ENCODE measurements at regions not wholly inside any gene's neighbourhood (a gene's known extent, or its start where the extent isn't known, plus 50 kb on each side); places are given as distances from the start of the nearest gene placed in this dataset.

- intact Hi-C loops (cut with DNase I; ENCODE audit: low total_unique reads) = no loop called here
- no peak for DNase-seq (ENCODE audit: low spot score in 2 of 2)
- TF ChIP-seq POLR2A (IDR thresholded peaks at IDR 0.05) = no peak
- TF ChIP-seq, protein P1, sequence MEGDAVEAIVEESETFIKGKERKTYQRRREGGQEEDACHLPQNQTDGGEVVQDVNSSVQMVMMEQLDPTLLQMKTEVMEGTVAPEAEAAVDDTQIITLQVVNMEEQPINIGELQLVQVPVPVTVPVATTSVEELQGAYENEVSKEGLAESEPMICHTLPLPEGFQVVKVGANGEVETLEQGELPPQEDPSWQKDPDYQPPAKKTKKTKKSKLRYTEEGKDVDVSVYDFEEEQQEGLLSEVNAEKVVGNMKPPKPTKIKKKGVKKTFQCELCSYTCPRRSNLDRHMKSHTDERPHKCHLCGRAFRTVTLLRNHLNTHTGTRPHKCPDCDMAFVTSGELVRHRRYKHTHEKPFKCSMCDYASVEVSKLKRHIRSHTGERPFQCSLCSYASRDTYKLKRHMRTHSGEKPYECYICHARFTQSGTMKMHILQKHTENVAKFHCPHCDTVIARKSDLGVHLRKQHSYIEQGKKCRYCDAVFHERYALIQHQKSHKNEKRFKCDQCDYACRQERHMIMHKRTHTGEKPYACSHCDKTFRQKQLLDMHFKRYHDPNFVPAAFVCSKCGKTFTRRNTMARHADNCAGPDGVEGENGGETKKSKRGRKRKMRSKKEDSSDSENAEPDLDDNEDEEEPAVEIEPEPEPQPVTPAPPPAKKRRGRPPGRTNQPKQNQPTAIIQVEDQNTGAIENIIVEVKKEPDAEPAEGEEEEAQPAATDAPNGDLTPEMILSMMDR (IDR thresholded peaks at IDR 0.05) = no peak
- WGBS, 2 donors = 78 to 90% methylated on average over 4 of the region's 4 CpGs
- H3K4me3 ChIP-seq (ENCODE audit: low read depth, poor library complexity, severe bottlenecking) = no peak overlapping the region
These were observed 93.0 kb upstream of the EGFL6 start for GRCh38 chrX:13476384-13476783.

- intact Hi-C loops (cut with DNase I; ENCODE audit: low total_unique reads) = no loop called here
- no peak overlapping the region for H3K4me3 ChIP-seq (ENCODE audit: low read depth, poor library complexity, severe bottlenecking)
- WGBS, 2 donors = 72 to 75% methylated on average over 4 of the region's 4 CpGs
- TF ChIP-seq, protein P1 (IDR thresholded peaks at IDR 0.05) = no peak
- TF ChIP-seq POLR2A (IDR thresholded peaks at IDR 0.05) = no peak
- no peak for DNase-seq (ENCODE audit: low spot score in 2 of 2)
These were observed 95.3 kb upstream of the EGFL6 start for GRCh38 chrX:13474164-13474516.

- intact Hi-C loops (cut with DNase I; ENCODE audit: low total_unique reads) = no loop called here
- H3K4me3 ChIP-seq (ENCODE audit: low read depth, poor library complexity, severe bottlenecking) = no peak overlapping the region
- DNase-seq (ENCODE audit: low spot score in 2 of 2) = no peak
- 49 to 57% methylated on average over 9 of the region's 9 CpGs for WGBS, 2 donors
- TF ChIP-seq POLR2A (IDR thresholded peaks at IDR 0.05) = no peak
- TF ChIP-seq, protein P1 (IDR thresholded peaks at IDR 0.05) = no peak
These were observed 95.8 kb upstream of the EGFL6 start for GRCh38 chrX:13473442-13474163.

GRCh38 chrX:13472975-13473374, 96.4 kb upstream of the EGFL6 start:
- DNase-seq (ENCODE audit: low spot score in 2 of 2) = no peak
- no peak overlapping the region for H3K4me3 ChIP-seq (ENCODE audit: low read depth, poor library complexity, severe bottlenecking)
- intact Hi-C loops (cut with DNase I; ENCODE audit: low total_unique reads) = no loop called here
- WGBS, 2 donors = 62 to 82% methylated on average over 5 of the region's 5 CpGs
- TF ChIP-seq POLR2A (IDR thresholded peaks at IDR 0.05) = no peak
- TF ChIP-seq, protein P1 (IDR thresholded peaks at IDR 0.05) = no peak

DNA sequence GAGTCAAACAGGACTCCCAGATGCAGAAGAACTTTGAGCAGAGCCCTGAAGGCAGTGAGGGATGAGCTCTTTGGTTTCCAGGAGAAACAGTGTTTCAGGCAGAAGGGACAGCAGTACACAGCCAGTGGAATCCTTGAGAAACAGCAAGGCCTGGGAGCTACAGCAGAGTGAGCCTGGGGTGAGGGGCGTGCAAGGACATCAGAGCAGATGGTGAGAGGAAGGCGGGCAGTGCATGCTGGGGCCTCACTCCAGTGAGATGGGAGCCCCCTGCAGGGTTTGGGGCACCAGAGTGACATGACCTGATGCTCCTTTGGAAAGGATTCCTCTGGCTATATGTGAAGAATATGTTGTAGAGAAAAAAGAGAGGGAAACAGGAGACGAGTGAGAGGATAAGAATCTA, 98.1 kb upstream of the EGFL6 start:
- H3K4me3 ChIP-seq (ENCODE audit: low read depth, poor library complexity, severe bottlenecking) = no peak overlapping the region
- 73 to 83% methylated on average over 3 of the region's 3 CpGs for WGBS, 2 donors
- no peak for TF ChIP-seq POLR2A (IDR thresholded peaks at IDR 0.05)
- TF ChIP-seq, protein P1 (IDR thresholded peaks at IDR 0.05) = no peak
- intact Hi-C loops (cut with DNase I; ENCODE audit: low total_unique reads) = no loop called here
- DNase-seq (ENCODE audit: low spot score in 2 of 2) = no peak

DNA sequence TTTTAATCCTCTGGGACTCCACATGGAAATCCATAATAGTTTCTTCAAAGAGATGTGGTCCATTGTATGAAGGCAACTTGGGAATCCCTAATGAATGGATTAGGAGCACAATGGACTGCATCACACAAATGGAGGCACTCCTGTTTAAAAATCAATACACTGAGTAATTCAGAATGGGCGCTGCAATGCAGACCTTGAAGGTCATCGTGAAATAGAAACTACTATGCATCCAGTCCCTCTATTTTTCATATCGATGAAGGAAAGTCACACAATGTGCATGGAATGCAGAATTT, 98.8 kb upstream of the EGFL6 start:
- WGBS, 2 donors = 70 to 82% methylated on average over 3 of the region's 3 CpGs
- TF ChIP-seq, protein P1 (IDR thresholded peaks at IDR 0.05) = no peak
- TF ChIP-seq POLR2A (IDR thresholded peaks at IDR 0.05) = no peak
- H3K4me3 ChIP-seq (ENCODE audit: low read depth, poor library complexity, severe bottlenecking) = no peak overlapping the region
- DNase-seq (ENCODE audit: low spot score in 2 of 2) = no peak
- intact Hi-C loops (cut with DNase I; ENCODE audit: low total_unique reads) = no loop called here

Measured in lower leg skin (tissue), 4 donors.